Mesothelial cell of epicardium (in vitro differentiated cells): ENCODE measurements at regions not wholly inside any gene's neighbourhood (a gene's known extent, or its start where the extent isn't known, plus 50 kb on each side); places are given as distances from the start of the nearest gene placed in this dataset.

Source experiments
- DNase-seq, 2 experiments: peaks; one replicate each; pipeline ENCODE4 v3.0.0; 2021; ENCODE audit warnings: low spot score in 2 of 2; ENCODE audit not compliant: unreplicated experiment in 2 of 2
- H3K27ac Mint-ChIP-seq: 2 replicates; pipeline ENCODE4 v1.8.0; 2021; ENCODE audit warnings: mixed read lengths
- H3K27me3 Mint-ChIP-seq: 2 replicates; pipeline ENCODE4 v1.8.0; 2021; ENCODE audit warnings: low read depth, mixed read lengths
- H3K36me3 Mint-ChIP-seq: 2 replicates; pipeline ENCODE4 v1.8.0; 2021; ENCODE audit warnings: mixed read lengths
- H3K4me1 Mint-ChIP-seq: 2 replicates; pipeline ENCODE4 v1.8.0; 2021; ENCODE audit warnings: mixed read lengths
- H3K4me3 Mint-ChIP-seq: 2 replicates; pipeline ENCODE4 v1.8.0; 2021; ENCODE audit warnings: mild to moderate bottlenecking, moderate library complexity, mixed read lengths
- H3K9me3 Mint-ChIP-seq: 2 replicates; pipeline ENCODE4 v1.8.0; 2021; ENCODE audit warnings: mixed read lengths
- CTCF ChIP-seq: fragments of 200-600 bp; sonication (generic); IDR thresholded peaks from one replicate; pipeline ENCODE4 v1.5.0; 2021; ENCODE audit warnings: antibody characterized with exemption; ENCODE audit not compliant: unreplicated experiment

GRCh38 chr17:55909776-55910175 is 158.9 kb downstream of the PCTP start:
- peaks cover 35% of the 10 kb centered on the region for H3K27me3 Mint-ChIP-seq
- TF ChIP-seq CTCF, result no peak
- no peak for DNase-seq
- H3K27ac Mint-ChIP-seq, result no peak overlapping the region
- peaks cover 20% of the 10 kb centered on the region for H3K9me3 Mint-ChIP-seq
- no peaks in the 10 kb centered on the region for H3K36me3 Mint-ChIP-seq
- H3K4me1 Mint-ChIP-seq, result no peaks in the 10 kb centered on the region
- H3K4me3 Mint-ChIP-seq, result no peak overlapping the region

- no peaks in the 10 kb centered on the region for H3K36me3 Mint-ChIP-seq
- peaks cover 20% of the 10 kb centered on the region for H3K9me3 Mint-ChIP-seq
- no peak overlapping the region for H3K27ac Mint-ChIP-seq
- no peaks in the 10 kb centered on the region for H3K4me1 Mint-ChIP-seq
- no peak for DNase-seq
- H3K27me3 Mint-ChIP-seq, result peaks cover 36% of the 10 kb centered on the region
- H3K4me3 Mint-ChIP-seq, result no peak overlapping the region
- no peak for TF ChIP-seq CTCF
These were observed 160.3 kb downstream of the PCTP start for GRCh38 chr17:55911186-55911585.

DNA sequence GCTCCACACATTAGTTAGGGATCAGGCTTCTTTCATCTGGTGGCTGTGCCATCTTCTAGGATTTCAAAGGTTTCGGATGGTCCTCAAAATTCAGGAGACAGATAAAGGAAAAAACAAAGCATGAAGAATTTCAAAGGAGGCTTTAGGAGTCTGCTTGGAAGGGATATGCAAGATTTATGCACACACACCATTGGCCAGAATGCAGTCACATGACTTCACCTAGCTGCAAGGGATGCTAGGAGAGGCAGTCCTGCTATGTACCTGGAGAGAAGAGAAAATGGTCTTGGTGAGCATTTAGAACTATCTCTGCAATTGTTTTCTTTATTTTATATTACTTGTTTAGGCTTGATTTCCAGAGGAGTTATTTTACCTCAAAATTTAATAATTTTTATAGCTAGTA is 174.6 kb downstream of the PCTP start:
- Mint-ChIP-seq H3K4me3 (no peak overlapping the region), H3K27me3 (peaks cover 21% of the 10 kb centered on the region), H3K36me3 (no peaks in the 10 kb centered on the region), H3K27ac (no peak overlapping the region), H3K9me3 (peaks cover 14% of the 10 kb centered on the region), H3K4me1 (peaks cover 2% of the 10 kb centered on the region)
- DNase-seq, result no peak
- TF ChIP-seq CTCF, result no peak

DNA sequence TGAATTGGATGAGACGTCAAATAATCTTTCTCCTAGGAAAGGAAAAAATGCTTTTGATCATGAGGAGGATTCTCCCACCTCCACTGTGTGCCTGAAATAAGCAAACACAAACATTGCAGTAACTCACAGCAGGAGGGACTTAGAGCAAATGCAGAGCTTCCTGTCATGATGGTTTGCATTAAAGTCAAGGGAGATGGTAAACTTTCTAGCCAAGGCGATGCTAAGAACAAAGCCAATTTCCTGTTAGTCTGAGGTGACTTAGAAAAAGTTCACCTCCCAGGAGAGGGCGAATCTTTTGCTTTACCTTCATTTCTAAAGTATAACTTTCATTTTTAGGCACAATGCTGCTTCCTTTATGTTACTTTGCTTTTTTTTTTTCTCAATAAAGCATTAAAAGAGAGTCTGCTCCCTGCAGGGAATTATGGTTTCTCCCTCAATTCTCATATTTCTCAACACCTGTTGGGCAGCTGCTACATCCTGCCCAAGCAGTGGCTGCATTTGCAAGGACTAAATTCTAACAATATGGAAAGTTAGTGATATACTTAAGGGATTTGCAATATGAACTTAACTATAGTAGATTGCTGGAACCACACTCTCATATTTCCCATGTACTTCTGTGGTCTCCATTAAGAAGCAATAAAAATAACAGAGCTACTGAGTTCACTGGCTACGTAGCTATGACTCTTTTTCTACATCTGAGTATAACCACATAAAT is 175.6 kb downstream of the PCTP start:
- Mint-ChIP-seq H3K4me1 (peaks cover 2% of the 10 kb centered on the region), H3K36me3 (no peaks in the 10 kb centered on the region), H3K4me3 (no peak overlapping the region), H3K27me3 (peaks cover 16% of the 10 kb centered on the region), H3K27ac (no peak overlapping the region), H3K9me3 (peaks cover 14% of the 10 kb centered on the region)
- no peak for DNase-seq
- TF ChIP-seq CTCF, result no peak

DNA sequence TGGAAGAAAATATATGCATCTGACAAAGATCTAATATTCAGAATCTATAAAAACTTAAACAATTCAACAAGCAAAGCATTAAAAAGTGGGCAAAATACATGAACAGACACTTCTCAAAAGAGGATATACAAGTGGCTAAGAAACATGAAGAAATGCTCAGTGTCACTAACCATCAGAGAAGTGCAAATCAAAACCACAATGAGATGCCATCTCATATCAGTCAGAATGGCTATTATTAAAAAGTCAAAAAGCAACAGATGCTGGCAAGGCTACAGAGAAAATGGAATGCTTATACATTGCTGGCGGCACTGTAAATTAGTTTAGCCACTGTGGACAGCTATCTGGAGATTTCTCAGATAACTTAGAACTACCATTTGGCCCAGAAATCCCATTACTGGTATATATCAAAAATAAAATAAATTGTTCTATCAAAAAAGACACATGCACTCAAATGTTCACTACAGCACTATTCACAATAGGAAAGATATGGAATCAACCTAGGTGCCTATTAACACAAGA is 179.5 kb downstream of the PCTP start:
- Mint-ChIP-seq H3K36me3 (no peaks in the 10 kb centered on the region), H3K9me3 (peaks cover 11% of the 10 kb centered on the region), H3K4me3 (no peak overlapping the region), H3K27ac (no peak overlapping the region), H3K27me3 (peaks cover 9% of the 10 kb centered on the region), H3K4me1 (peaks cover 2% of the 10 kb centered on the region)
- TF ChIP-seq CTCF, result no peak
- no peak for DNase-seq

GRCh38 chr17:55931446-55931845 is 180.6 kb downstream of the PCTP start:
- no peak for TF ChIP-seq CTCF
- peaks cover 10% of the 10 kb centered on the region for H3K9me3 Mint-ChIP-seq
- H3K4me1 Mint-ChIP-seq, result peaks cover 2% of the 10 kb centered on the region
- no peaks in the 10 kb centered on the region for H3K36me3 Mint-ChIP-seq
- H3K27me3 Mint-ChIP-seq, result peaks cover 11% of the 10 kb centered on the region
- no peak overlapping the region for H3K27ac Mint-ChIP-seq
- H3K4me3 Mint-ChIP-seq, result no peak overlapping the region
- DNase-seq, result no peak
